ENCODE measurements at regions not wholly inside any gene's neighbourhood (a gene's known extent, or its start where the extent isn't known, plus 50 kb on each side); places are given as distances from the start of the nearest gene placed in this dataset.

DNA sequence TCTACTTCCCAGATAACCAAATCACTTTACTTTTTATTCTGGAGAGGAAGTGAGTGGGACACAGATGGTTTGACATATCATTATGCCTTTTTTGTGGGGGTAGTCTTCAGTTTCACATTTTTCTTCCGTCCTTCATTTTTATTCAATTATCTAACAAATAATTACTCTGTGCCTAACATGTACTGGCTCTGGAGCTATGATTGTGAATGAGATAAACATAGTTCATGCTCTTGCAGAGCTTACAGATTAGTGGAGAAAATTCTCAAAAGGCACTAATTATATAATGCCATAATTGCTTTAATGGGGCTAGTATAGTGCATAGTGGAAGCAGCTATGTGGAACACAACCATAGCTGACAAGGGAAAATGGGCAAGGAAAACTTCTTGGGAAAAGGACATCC lies 303.6 kb upstream of the TFPI start:
- Mint-ChIP-seq H3K9me3 (no peaks in the 10 kb centered on the region), H3K27me3 (ENCODE audit: low read depth) (no peaks in the 10 kb centered on the region), H3K36me3 (ENCODE audit: low read depth) (no peaks in the 10 kb centered on the region), H3K4me3 (no peak overlapping the region), H3K4me1 (ENCODE audit: low read depth) (no peaks in the 10 kb centered on the region), H3K27ac (no peak overlapping the region)
- intact Hi-C loops (cut with micrococcal nuclease) = no loop called here
- no peak for DNase-seq
- CTCF ChIA-PET = interaction anchor here (0.6 kb wide), 1 partner anchor 217 kb away, joined by 3 read pairs; no protein-coding TSS in a partner anchor

DNA sequence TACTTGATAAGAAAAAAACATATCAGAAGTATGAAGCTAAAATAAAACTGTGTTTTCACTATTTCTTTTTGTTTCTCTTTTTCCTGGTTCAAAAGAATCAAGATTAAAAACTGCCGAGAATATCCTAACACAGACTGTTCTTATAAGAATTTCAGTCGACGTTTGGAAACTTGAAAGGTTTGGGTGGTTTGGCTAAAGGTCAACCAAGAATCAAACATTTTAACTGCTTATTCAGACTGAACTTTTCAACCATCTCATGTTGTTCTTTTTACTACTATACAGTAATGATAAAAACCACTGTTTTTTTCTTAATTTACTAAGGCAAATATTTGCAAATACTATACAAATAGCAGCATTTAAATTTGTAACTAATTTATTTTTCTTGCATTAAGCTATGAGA lies 308.5 kb upstream of the TFPI start:
- Mint-ChIP-seq H3K4me1 (ENCODE audit: low read depth) (no peaks in the 10 kb centered on the region), H3K36me3 (ENCODE audit: low read depth) (no peaks in the 10 kb centered on the region), H3K4me3 (no peak overlapping the region), H3K27ac (no peak overlapping the region), H3K27me3 (ENCODE audit: low read depth) (no peaks in the 10 kb centered on the region), H3K9me3 (peaks cover under 1% of the 10 kb centered on the region)
- intact Hi-C loops (cut with micrococcal nuclease) = no loop called here
- no peak for DNase-seq
- CTCF ChIA-PET = no interaction called here

DNA sequence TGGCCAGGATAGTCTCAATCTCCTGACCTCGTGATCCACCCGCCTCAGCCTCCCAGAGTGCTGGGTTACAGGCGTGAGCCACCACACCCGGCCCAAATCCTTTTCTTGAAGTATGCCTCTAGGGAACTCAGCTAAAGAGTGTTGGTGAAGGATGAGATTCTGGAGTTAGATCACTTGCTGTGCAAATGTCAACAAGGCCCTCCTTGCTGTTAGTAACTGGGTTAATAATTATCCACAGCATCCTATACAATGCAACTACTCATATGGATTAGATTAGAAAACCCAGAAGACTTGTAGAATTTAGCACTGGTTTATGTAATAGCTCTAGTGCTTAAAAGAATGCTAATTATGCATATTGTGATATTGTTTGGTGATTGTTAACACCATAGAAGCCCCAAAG lies 310.8 kb upstream of the TFPI start:
- no peak overlapping the region for H3K4me3 Mint-ChIP-seq

DNA sequence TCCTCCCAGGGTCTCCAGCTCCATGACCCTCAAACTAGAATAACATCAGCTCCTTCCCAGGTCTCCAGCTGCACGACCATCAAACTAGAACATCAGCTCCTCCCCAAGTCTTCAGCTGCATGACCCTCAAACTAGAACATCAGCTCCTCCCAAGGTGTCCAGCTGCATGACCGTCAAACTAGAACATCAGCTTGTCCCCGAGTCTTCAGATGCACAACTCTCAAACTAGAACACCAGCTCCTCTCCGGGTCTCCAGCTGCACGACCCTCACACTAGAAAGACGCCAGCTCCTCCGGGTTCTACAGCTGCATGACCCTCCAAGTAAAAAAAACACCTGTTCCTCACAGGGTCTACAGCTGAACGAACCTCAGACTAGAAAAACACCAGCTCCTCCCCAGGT lies 312.9 kb upstream of the TFPI start:
- CTCF ChIA-PET = interaction anchor here (1.4 kb wide), 1 partner anchor 23 kb away, joined by 3 read pairs; no protein-coding TSS in a partner anchor

More for the DNA sequence above, 310.8 kb upstream of the TFPI start:
- no peaks in the 10 kb centered on the region for H3K27me3 Mint-ChIP-seq (ENCODE audit: low read depth)
- CTCF ChIA-PET = interaction anchor here (2.0 kb wide), 1 partner anchor 365 kb away, joined by 7 read pairs; no protein-coding TSS in a partner anchor
- intact Hi-C loops (cut with micrococcal nuclease) = no loop called here
- peaks cover 7% of the 10 kb centered on the region for H3K9me3 Mint-ChIP-seq
- DNase-seq = no peak
- no peaks in the 10 kb centered on the region for H3K4me1 Mint-ChIP-seq (ENCODE audit: low read depth)
- no peak overlapping the region for H3K27ac Mint-ChIP-seq
- H3K36me3 Mint-ChIP-seq (ENCODE audit: low read depth) = no peaks in the 10 kb centered on the region

DNA sequence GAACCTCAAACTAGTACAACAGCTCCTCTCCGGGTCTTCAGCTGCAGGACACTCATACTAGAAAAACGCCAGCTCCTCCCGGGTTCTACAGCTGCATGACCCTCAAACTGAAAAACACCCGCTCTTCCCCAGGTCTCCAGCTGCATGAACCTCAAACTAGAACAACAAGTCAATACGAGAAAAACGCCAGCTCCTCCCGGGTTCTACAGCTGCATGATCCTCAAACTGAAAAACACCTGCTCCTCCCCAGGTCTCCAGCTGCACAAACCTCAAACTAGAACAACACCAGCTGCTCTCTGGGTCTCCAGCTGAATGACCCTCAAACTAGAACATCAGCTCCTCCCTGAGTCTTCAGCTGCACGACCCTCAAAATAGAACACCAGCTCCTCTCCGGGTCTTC lies 315.0 kb upstream of the TFPI start:
- Mint-ChIP-seq H3K4me3 (no peak overlapping the region), H3K27ac (no peak overlapping the region), H3K4me1 (ENCODE audit: low read depth) (no peaks in the 10 kb centered on the region), H3K36me3 (ENCODE audit: low read depth) (no peaks in the 10 kb centered on the region), H3K27me3 (ENCODE audit: low read depth) (no peaks in the 10 kb centered on the region), H3K9me3 (peaks cover 7% of the 10 kb centered on the region)
- CTCF ChIA-PET = interaction anchor here (1.6 kb wide), 1 partner anchor 8 kb away, joined by 3 read pairs; no protein-coding TSS in a partner anchor
- intact Hi-C loops (cut with micrococcal nuclease) = no loop called here
- DNase-seq = no peak

More for the DNA sequence above, 312.9 kb upstream of the TFPI start:
- Mint-ChIP-seq H3K36me3 (ENCODE audit: low read depth) (no peaks in the 10 kb centered on the region), H3K4me1 (ENCODE audit: low read depth) (no peaks in the 10 kb centered on the region), H3K9me3 (peaks cover 7% of the 10 kb centered on the region), H3K27me3 (ENCODE audit: low read depth) (no peaks in the 10 kb centered on the region), H3K4me3 (no peak overlapping the region), H3K27ac (no peak overlapping the region)
- DNase-seq = no peak
- intact Hi-C loops (cut with micrococcal nuclease) = no loop called here

DNA sequence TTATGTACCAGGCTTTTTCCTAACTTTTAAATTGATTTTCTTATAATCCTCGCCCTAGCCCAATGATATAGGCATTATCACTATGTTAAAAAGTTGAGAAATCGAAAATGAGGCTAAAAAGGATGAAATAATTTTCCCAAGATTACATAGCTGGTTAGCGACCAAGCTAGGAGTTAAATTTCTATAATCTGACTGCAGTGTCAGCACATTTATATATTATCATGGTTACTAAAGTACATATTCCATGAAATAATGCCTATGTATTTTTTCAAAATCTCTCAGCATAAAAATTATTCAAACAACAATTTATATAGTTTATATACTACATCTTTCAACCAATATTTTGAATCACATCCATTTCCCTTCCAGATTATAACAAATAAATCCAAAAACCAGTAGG lies 317.3 kb upstream of the TFPI start:
- Mint-ChIP-seq H3K27me3 (ENCODE audit: low read depth) (no peaks in the 10 kb centered on the region), H3K27ac (no peak overlapping the region), H3K4me1 (ENCODE audit: low read depth) (no peaks in the 10 kb centered on the region), H3K4me3 (no peak overlapping the region), H3K9me3 (peaks cover 7% of the 10 kb centered on the region), H3K36me3 (ENCODE audit: low read depth) (no peaks in the 10 kb centered on the region)
- no peak for DNase-seq
- CTCF ChIA-PET = interaction anchor here (1.0 kb wide), 1 partner anchor 11 kb away, joined by 3 read pairs; no protein-coding TSS in a partner anchor
- intact Hi-C loops (cut with micrococcal nuclease) = no loop called here

DNA sequence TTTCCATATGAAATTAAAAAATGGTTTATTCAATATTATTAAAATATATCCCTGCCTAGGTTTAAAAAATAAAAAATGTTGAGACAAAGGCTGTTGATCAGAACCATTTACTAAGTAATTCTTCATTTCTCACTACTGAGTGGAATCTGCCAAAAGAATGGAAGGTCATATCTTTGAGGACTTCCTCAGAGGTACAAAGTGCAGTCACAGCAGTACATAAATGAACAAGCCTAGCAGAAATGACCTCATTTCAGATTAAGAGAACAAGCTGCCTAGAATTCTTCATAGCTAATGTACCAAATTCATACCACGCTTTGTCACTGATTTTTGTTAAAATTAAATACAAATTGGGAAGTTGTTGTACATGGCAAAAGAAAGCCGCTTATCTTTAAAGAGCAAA lies 318.9 kb upstream of the TFPI start:
- Mint-ChIP-seq H3K4me3 (no peak overlapping the region), H3K36me3 (ENCODE audit: low read depth) (no peaks in the 10 kb centered on the region), H3K9me3 (peaks cover 4% of the 10 kb centered on the region), H3K4me1 (ENCODE audit: low read depth) (no peaks in the 10 kb centered on the region), H3K27me3 (ENCODE audit: low read depth) (no peaks in the 10 kb centered on the region), H3K27ac (no peak overlapping the region)
- intact Hi-C loops (cut with micrococcal nuclease) = no loop called here
- no peak for DNase-seq
- CTCF ChIA-PET = interaction anchor here (0.5 kb wide), 1 partner anchor 708 kb away, joined by 3 read pairs; no protein-coding TSS in a partner anchor

DNA sequence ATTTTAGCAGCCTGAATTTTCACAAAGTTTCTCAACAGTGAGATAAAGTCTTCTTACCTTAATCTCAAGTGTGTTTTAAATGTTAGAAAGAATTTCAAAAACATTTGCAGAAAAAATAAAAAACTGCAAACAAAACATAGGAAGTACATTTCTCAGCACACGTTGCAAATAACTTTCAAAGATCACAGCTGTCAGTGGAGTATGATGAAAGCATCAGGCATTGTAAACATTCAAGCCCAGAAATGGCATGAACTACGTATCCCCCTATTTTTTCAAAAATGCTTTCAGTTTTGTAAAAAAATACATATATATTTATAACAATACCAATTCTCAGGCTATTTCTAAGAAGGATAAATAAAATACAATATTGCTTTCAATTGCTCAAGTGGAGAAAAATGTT lies 320.6 kb upstream of the TFPI start:
- Mint-ChIP-seq H3K4me1 (ENCODE audit: low read depth) (no peaks in the 10 kb centered on the region), H3K27ac (no peak overlapping the region), H3K9me3 (no peaks in the 10 kb centered on the region), H3K4me3 (no peak overlapping the region), H3K27me3 (ENCODE audit: low read depth) (no peaks in the 10 kb centered on the region), H3K36me3 (ENCODE audit: low read depth) (no peaks in the 10 kb centered on the region)
- intact Hi-C loops (cut with micrococcal nuclease) = no loop called here
- CTCF ChIA-PET = no interaction called here
- DNase-seq = no peak

DNA sequence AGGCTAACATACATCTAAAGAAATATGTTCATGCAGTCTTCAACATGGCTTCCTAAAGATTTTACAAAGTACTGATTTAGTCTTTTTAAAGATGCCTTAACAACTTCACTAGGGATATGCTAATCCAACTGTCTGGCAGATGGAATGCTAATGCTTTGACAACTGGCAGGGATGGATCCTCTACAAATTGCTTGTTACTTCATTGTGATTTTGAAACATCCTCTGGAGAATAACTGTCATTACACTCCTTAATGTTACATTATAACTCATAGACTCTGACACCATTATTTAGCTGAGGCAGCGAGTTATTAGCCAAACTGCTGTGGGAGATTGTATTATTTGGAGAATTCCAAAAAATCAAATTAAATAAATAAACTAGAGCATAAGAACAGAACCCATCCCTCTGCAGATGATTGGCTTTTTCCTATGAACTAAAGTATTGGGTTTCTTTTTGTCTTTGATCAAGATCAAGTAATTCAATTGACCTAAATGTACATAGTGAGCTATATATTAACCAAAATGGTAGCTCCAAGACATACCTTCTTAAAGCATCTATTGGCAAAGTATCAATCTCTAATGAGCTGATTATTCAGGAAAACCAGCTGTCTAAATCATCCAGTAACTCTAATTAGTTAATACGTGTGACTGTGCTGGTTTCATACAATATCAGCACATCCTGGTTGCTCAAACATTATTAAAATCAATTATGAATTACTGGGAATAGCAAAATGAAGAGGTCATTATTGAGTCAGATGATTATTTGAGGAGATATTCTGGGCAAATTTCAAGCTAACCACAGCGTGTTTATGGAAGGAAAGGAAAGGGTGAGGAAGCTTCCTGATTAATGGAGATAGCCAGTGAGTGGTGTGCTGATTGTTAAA lies 321.3 kb upstream of the TFPI start:
- Mint-ChIP-seq H3K4me1 (ENCODE audit: low read depth) (no peaks in the 10 kb centered on the region), H3K9me3 (no peaks in the 10 kb centered on the region), H3K27me3 (ENCODE audit: low read depth) (no peaks in the 10 kb centered on the region), H3K27ac (no peak overlapping the region), H3K4me3 (no peak overlapping the region), H3K36me3 (ENCODE audit: low read depth) (no peaks in the 10 kb centered on the region)
- DNase-seq = no peak
- CTCF ChIA-PET = no interaction called here
- intact Hi-C loops (cut with micrococcal nuclease) = no loop called here

DNA sequence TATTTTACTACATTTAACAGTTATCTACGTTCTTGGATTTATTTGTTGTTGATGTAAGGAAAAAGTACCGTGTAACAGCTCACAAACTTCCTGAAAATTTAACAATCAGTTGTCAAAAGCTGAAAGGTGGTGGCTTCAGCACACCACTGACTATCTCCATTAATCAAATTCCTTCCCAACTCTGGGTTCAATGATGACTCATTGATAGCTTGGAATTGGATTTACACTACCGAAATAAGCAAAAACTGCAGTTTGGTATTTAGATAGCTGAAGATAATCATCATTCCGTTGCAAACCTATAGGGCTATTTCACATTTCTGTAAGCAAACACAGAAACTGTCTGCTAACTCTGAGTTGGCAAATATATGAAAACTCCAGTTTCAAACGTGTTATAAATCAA lies 322.3 kb upstream of the TFPI start:
- CTCF ChIA-PET = interaction anchor here (0.6 to 1.4 kb wide), 2 partner anchors 8 to 324 kb away, joined by 3 read pairs; no protein-coding TSS in a partner anchor
- no peaks in the 10 kb centered on the region for H3K9me3 Mint-ChIP-seq
- no peak overlapping the region for H3K27ac Mint-ChIP-seq
- intact Hi-C loops (cut with micrococcal nuclease) = no loop called here
- DNase-seq = no peak
- no peaks in the 10 kb centered on the region for H3K27me3 Mint-ChIP-seq (ENCODE audit: low read depth)
- H3K36me3 Mint-ChIP-seq (ENCODE audit: low read depth) = no peaks in the 10 kb centered on the region
- H3K4me1 Mint-ChIP-seq (ENCODE audit: low read depth) = no peaks in the 10 kb centered on the region
- H3K4me3 Mint-ChIP-seq = no peak overlapping the region

DNA sequence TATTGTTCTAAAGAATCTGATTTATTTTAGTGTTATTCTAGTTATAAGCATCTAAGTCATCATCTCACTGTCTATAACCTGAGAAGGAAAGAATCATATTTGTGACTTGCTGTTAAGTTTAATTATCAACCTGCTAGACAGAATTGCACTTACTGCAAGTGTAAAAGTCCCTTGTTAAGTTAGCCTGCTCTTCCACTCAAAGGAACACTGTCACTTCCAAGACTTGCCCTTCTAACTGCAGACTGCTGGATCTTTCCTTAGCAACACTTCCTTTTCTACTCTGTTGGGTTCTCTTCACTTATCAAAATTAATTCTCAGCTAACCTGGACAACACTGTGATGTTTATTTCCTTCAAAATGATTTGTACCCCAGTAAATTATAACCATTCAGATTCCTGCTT lies 323.2 kb upstream of the TFPI start:
- Mint-ChIP-seq H3K27me3 (ENCODE audit: low read depth) (no peaks in the 10 kb centered on the region), H3K27ac (no peak overlapping the region), H3K4me3 (no peak overlapping the region), H3K4me1 (ENCODE audit: low read depth) (no peaks in the 10 kb centered on the region), H3K9me3 (no peaks in the 10 kb centered on the region), H3K36me3 (ENCODE audit: low read depth) (no peaks in the 10 kb centered on the region)
- CTCF ChIA-PET = interaction anchor here (0.6 to 1.4 kb wide), 2 partner anchors 9 to 325 kb away, joined by 3 read pairs; no protein-coding TSS in a partner anchor
- intact Hi-C loops (cut with micrococcal nuclease) = no loop called here
- DNase-seq = no peak

DNA sequence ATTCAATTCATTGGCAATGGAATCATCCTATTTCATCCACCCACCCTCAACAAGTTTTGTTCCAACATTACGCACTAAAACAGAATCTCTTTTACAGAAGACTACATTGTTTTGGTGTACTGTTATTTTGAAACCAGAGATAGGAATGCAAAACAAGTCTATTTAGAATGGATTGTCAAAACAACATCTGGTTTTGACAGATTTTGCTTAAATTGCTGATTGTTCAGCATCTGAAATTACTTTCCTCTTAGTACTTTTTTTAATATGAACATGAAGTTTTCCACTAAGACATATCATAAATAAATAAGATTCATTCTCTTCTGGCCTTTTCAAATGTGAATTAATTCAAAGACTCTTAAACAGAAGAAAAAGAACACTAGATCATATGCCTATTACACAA lies 323.9 kb upstream of the TFPI start:
- Mint-ChIP-seq H3K4me1 (ENCODE audit: low read depth) (no peaks in the 10 kb centered on the region), H3K9me3 (no peaks in the 10 kb centered on the region), H3K27ac (no peak overlapping the region), H3K36me3 (ENCODE audit: low read depth) (no peaks in the 10 kb centered on the region), H3K27me3 (ENCODE audit: low read depth) (no peaks in the 10 kb centered on the region), H3K4me3 (no peak overlapping the region)
- CTCF ChIA-PET = no interaction called here
- no peak for DNase-seq
- intact Hi-C loops (cut with micrococcal nuclease) = no loop called here

DNA sequence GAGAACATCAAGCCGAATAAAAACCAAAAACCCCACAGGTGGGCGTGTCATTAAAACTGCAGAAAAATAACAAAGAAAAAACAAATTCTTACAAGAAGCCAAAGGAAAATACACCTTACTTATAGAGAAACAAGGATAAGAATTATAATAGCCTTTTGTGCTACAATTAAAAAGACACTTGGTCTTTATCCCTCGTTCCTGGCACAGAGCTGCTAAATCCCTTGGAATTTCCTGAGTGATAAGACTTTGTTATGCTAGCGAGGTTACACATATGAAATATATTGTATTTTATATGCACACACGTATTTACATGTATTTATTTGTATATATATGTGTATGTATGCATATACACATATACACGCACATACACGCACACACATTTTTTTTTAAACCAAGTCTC lies 325.3 kb upstream of the TFPI start:
- intact Hi-C loops (cut with micrococcal nuclease) = no loop called here
- Mint-ChIP-seq H3K4me1 (ENCODE audit: low read depth) (no peaks in the 10 kb centered on the region), H3K36me3 (ENCODE audit: low read depth) (no peaks in the 10 kb centered on the region), H3K9me3 (no peaks in the 10 kb centered on the region), H3K27me3 (ENCODE audit: low read depth) (no peaks in the 10 kb centered on the region), H3K4me3 (no peak overlapping the region), H3K27ac (no peak overlapping the region)
- CTCF ChIA-PET = no interaction called here
- no peak for DNase-seq
